Ovary (tissue), 7 donors: ENCODE measurements at regions not wholly inside any gene's neighbourhood (a gene's known extent, or its start where the extent isn't known, plus 50 kb on each side); places are given as distances from the start of the nearest gene placed in this dataset.

Experiments
- DNase-seq, 5 donors: peaks; one replicate each; pipeline ENCODE4 v3.0.0-alpha.2; 2019 to 2020
- H3K27ac ChIP-seq, 2 donors: fragments of 200-600 bp; one replicate each; pipeline versions ENCODE4 v1.5.1 to v1.8.0; 2019 to 2022
- H3K27me3 ChIP-seq: fragments of 200-600 bp; one replicate; pipeline ENCODE4 v1.8.0; 2022
- H3K36me3 ChIP-seq: fragments of 200-600 bp; sonication (generic); one replicate; pipeline ENCODE4 v1.5.1; 2019
- H3K4me1 ChIP-seq: one replicate; pipeline ENCODE4 v1.8.1; 2013; ENCODE audit warnings: mild to moderate bottlenecking, moderate library complexity; ENCODE audit not compliant: insufficient read depth
- H3K4me3 ChIP-seq: fragments of 200-600 bp; sonication (generic); one replicate; pipeline ENCODE4 v1.5.1; 2017
- H3K9me3 ChIP-seq, 2 donors: fragments of 200-600 bp in 1 of 2; sonication (generic) in 1 of 2; one replicate each; pipeline versions ENCODE4 v1.5.1 to v1.8.1; 2013 to 2019; ENCODE audit warnings: mild to moderate bottlenecking in 1 of 2, moderate library complexity in 1 of 2
- EP300 ChIP-seq: sonication (generic); formaldehyde crosslinking; IDR thresholded peaks from one replicate; pipeline ENCODE4 v1.6.1; 2017; ENCODE audit warnings: antibody characterized with exemption
- POLR2A ChIP-seq: fragments of 450-650 bp; IDR thresholded peaks from one replicate; pipeline ENCODE4 v1.6.1; 2017; ENCODE audit warnings: antibody characterized with exemption, mild to moderate bottlenecking, moderate library complexity
- WGBS, 3 donors: extraction: QIAGEN DNeasy Blood & Tissue Kit in 1 of 3; methylation state at CpG; one replicate each; pipeline versions ENCODE4 v1.1.5 to v1.1.7; 2013 to 2017; 5-methylcytosine and 5-hydroxymethylcytosine counted together
- intact Hi-C, 4 donors: fragments of 100-400 bp; cut with DNase I; formaldehyde crosslinking; loops; one replicate each; pipeline versions ENCODE4 v1.11.0 to v1.15.1; 2022 to 2023
- TF ChIP-seq, protein P1 (sequence below), 3 donors: fragments of 450-650 bp in 2 of 3; fragments of 200-600 bp in 1 of 3; IDR thresholded peaks; one replicate each; pipeline versions ENCODE4 v1.5.1 to v1.8.0; 2016 to 2022; ENCODE audit warnings: antibody characterized with exemption in 3 of 3, mild to moderate bottlenecking in 1 of 3
- donor health status: DM: no; HTN: no; CAD: no; lungs with moderate emphysema.
- donor health status: DM: no; HTN: no; CAD: no.
- donor health status: Bipolar disorder and iron deficiency.
- donor health status: DM: no; HTN: no; CAD: no.
- donor health status: DM: yes; HTN: yes; CAD: no.

DNA sequence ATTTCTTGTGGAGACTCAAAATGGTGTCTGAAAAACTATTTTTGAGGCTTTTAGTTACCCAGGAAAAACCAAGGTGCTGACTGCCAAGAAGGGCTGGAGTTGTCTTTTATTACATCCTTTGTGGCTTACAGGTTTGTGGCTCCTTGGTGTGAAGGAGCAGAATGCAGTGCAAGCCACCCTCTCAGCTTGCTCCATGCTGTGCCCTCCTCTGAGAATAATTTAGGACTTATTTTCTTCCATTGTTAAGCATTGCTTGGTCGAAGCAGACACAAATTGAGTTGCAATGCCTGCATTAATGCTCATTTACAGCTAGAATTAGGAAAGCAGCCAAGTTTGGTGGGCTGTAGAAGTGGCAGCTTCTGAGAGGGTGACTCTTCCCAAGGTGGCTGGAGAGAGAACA, 272.2 kb downstream of the KIF4B start:
- Histone ChIP-seq H3K4me1 (no peaks in the 10 kb centered on the region), H3K27ac (no peak overlapping the region), H3K4me3 (no peak overlapping the region), H3K9me3 (no peaks in the 10 kb centered on the region), H3K27me3 (no peaks in the 10 kb centered on the region), H3K36me3 (no peaks in the 10 kb centered on the region)
- 38 to 72% (median 53%) methylated on average over 1 of the region's 1 CpG for WGBS, 3 donors
- no peak for DNase-seq
- no peak for TF ChIP-seq POLR2A
- TF ChIP-seq, protein P1, sequence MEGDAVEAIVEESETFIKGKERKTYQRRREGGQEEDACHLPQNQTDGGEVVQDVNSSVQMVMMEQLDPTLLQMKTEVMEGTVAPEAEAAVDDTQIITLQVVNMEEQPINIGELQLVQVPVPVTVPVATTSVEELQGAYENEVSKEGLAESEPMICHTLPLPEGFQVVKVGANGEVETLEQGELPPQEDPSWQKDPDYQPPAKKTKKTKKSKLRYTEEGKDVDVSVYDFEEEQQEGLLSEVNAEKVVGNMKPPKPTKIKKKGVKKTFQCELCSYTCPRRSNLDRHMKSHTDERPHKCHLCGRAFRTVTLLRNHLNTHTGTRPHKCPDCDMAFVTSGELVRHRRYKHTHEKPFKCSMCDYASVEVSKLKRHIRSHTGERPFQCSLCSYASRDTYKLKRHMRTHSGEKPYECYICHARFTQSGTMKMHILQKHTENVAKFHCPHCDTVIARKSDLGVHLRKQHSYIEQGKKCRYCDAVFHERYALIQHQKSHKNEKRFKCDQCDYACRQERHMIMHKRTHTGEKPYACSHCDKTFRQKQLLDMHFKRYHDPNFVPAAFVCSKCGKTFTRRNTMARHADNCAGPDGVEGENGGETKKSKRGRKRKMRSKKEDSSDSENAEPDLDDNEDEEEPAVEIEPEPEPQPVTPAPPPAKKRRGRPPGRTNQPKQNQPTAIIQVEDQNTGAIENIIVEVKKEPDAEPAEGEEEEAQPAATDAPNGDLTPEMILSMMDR (IDR thresholded peaks at IDR 0.05) = no peak
- TF ChIP-seq EP300 = no peak
- intact Hi-C loops = no loop called here

DNA sequence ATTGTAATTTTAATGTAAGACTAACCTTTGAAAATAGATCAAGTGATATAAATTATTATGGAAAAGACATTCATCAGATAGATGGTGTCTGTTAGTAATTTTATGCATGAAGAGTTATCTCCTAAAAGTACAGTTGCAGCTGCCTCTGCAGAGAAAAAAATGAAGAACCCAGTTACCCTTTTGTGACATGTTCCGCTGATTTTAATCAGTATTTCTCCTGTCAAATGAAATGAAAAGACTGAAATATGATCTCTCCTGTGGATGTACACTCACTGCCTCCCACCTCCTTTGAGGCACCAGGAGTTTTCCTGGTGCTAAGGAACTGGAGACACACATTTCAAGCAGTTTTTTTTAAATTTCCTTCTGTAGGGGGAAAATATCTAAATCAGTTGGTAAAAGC, 277.4 kb downstream of the KIF4B start:
- TF ChIP-seq, protein P1 (IDR thresholded peaks at IDR 0.05) = no peak
- no peak for TF ChIP-seq EP300
- no peak for TF ChIP-seq POLR2A
- no peak overlapping the region for H3K27ac ChIP-seq
- no peaks in the 10 kb centered on the region for H3K4me1 ChIP-seq
- H3K4me3 ChIP-seq = no peak overlapping the region
- no peak for DNase-seq
- H3K36me3 ChIP-seq = no peaks in the 10 kb centered on the region
- no peaks in the 10 kb centered on the region for H3K9me3 ChIP-seq
- intact Hi-C loops = no loop called here
- H3K27me3 ChIP-seq = no peaks in the 10 kb centered on the region
- WGBS, 3 donors = 29 to 41% (median 36%) methylated on average over 1 of the region's 1 CpG

DNA sequence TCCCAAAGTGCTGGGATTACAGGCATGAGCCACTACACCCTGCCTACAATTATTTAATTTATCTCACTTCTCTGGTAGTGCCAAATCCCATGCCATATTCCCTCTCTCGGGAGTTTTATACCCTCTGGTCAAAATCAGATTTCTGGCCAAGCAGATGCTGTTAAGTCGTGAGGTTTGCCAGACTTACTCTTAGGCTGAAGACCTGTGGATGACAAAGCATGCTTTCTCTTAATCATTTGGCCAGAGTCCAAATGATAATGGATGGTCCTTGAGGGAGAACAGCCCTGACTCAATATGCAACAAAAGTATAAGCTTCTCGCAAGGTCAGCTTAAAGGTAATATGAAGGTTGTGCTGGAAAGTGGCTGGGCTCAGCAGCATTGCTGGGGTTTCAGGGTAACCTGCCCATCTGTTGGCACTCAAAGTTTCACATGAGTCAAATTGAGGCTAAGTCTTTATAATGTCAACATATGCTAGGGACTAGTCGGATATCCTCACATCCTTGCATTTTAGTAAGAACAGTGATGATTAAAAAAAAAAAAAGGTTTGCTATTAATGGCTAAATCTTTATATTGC, 280.1 kb downstream of the KIF4B start:
- no peak for DNase-seq
- Histone ChIP-seq H3K27ac (no peak overlapping the region), H3K4me3 (no peak overlapping the region), H3K9me3 (no peaks in the 10 kb centered on the region), H3K4me1 (no peaks in the 10 kb centered on the region), H3K27me3 (no peaks in the 10 kb centered on the region), H3K36me3 (no peaks in the 10 kb centered on the region)
- intact Hi-C loops = no loop called here
- 55 to 63% (median 63%) methylated on average over 4 of the region's 4 CpGs for WGBS, 3 donors
- TF ChIP-seq, protein P1 (IDR thresholded peaks at IDR 0.05) = no peak
- TF ChIP-seq POLR2A = no peak
- no peak for TF ChIP-seq EP300

DNA sequence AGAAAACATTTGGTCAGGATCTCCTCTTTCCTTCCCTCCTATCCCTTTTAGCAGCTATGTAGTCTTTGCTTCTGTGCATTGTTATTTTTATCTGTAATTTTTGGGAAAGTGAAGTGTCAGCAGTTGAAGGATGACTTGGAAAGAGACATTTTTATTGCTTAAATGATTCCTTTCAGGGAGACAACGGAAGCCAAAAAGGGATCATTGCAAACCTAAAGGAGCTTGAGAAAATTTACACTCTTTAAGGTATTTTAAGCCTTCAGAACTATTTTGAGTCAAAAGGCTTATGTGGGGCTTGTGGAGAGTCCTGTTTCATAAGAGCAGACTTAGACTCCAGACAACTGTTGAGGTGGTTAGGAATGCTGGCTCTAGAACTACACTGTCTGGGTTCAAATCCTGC, 281.6 kb downstream of the KIF4B start:
- intact Hi-C loops = no loop called here
- WGBS, 3 donors = 48 to 53% (median 53%) methylated on average over 1 of the region's 1 CpG
- TF ChIP-seq EP300 (no peak), POLR2A (no peak)
- TF ChIP-seq, protein P1 (IDR thresholded peaks at IDR 0.05) = no peak
- H3K27me3 ChIP-seq = no peaks in the 10 kb centered on the region
- H3K9me3 ChIP-seq = no peaks in the 10 kb centered on the region
- DNase-seq = no peak
- no peak overlapping the region for H3K4me3 ChIP-seq
- H3K27ac ChIP-seq = peak overlapping the region in 1 of 2 donors; percentile 10
- H3K4me1 ChIP-seq = no peaks in the 10 kb centered on the region
- H3K36me3 ChIP-seq = no peaks in the 10 kb centered on the region
